ENCODE measurements at regions not wholly inside any gene's neighbourhood (a gene's known extent, or its start where the extent isn't known, plus 50 kb on each side); places are given as distances from the start of the nearest gene placed in this dataset.
A peak's percentile ranks its signal among the peaks of the same experiment; 100 is the strongest.

DNA sequence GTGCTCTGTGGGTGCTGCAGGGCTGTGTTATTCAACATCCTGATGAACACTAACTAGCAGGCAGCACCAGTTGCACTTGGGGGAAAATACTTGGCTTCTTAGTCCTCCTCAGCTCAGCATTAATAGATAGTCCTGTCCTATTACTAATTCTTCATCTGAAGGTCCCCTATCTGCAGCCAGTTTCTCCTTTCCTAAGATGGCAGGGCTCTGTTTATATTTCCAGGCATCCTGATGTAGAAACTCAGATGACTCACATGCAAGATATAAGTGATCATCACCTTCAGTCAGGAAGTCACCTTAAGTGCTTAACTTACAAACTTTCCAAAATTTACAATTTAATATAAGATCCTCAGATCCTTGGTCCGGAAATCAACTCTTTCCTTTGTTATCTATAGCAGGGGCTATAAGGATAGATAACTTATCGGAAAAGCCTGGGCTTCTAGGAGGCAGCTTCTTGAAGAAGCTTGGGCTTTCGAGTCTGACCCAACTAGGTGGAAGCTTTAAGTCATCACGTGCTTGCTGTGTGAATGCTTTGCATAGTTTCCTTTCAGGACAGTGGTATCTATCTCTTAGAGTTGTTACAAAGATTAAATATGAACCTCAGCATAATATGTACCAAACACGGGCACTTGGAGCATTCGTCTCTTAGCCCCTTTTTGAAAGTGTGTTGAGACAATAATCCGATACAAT, 181.0 kb upstream of the GRIP1 start:
- FAIRE-seq, result no peak

DNA sequence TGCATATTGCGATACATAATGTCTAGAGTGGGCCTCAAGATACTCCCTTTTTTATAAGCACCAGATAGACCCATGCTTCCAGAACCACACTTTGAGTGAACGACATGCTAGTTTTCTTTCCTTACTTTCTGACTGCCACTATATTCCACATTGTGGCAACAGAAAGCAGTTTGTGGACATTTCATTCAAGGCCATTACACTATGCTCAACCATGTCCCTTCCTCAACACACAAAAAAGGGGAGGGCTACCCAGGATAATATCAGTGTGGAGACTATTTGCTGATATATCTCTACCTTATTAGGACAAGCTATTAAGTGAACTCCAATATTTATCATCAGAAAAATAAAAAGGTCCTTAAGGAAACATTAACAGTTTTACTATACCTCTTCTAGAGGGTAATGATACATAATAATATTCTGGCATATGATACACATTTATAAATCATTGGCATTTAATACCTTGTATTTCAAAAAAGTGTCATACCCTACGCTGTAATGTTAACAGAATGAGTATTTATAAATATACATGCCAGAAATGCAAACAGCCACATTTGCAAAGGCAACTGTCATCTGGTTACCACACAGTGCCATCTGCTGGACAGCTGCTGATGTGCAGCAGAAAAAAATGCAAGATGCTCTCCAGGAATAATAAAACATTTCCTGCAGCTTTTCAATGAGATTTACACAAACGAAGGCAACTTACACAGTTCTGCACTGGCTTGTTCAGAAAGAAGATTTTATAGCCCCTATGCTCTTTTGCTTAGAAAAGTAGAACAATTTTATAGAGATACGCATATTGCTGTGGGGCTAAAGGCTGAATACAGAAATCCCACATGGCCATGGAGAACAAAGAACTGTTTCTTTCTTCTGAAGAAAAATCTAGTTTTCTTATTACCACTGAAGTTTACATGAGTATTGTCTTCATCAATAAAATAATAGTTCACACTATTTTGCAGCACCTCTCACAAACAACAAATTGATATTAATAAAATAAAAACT, 182.2 kb upstream of the GRIP1 start:
- peak; percentile 96 for FAIRE-seq

DNA sequence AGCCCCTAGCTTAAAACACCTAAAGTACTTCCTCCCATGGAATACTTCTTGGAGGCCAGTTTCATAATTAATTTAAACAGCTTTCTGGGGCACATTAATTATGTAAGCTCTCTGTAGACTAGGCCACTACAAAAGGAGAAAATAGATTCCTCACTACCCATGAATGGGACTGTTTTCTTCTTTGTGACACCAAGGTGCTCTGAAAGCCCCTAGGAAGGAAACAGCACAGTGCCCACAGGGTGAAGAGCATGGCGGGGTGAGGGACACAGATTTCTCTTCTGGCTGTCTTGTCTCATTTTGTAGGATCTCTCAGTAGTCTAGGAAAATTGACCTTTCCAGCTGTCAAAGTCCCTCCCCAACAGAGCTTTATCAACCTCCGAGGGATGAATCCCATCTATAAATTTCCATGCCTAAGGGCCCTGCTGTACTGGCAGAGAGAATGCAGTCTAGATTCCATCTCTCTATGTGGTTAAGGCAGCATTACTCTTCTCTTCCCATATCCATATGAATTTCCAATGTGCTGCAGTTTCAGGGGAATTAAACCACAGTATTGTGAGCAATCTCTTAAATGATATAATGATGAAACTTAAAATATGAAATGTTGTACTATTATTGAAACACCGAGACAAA, 183.6 kb upstream of the GRIP1 start:
- no peak for FAIRE-seq

DNA sequence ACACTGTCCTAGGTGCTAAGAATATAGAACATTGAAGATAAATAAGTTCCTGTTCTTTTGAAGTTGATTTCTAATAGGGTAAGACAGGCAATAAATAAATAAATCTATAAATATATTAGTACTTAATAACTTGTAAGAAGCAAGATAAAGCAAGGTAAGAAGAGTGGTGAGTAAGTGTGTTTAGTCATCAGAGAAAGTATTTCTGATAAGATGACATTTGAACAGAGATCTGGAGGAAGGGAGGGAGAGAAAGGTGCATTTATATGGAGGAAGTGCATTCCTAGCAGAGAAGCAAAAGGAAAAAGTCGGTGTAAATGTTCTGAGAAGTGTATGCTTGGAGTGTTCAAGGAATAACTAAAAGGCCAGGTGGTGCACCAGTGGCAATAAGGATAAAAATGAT, 184.4 kb upstream of the GRIP1 start:
- no peak for FAIRE-seq

DNA sequence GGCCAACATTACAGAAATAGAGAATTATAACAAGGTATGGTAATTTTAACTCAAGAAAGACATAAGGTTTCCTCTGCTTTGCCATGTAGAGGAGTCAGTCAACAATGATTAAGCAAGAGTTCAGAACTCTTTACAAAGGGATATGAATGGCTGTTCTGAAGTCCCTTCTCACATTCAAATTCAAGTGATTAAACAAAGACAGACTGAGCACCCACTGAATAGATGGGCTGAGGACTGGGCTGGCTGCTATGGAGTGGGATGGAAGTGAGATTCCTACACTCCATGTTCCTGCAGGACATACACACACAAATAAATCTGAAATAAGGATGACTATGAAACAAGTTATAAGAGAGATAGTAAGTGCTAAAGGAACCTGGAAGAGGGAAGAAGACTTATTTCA, 199.0 kb upstream of the GRIP1 start:
- no peak for FAIRE-seq

DNA sequence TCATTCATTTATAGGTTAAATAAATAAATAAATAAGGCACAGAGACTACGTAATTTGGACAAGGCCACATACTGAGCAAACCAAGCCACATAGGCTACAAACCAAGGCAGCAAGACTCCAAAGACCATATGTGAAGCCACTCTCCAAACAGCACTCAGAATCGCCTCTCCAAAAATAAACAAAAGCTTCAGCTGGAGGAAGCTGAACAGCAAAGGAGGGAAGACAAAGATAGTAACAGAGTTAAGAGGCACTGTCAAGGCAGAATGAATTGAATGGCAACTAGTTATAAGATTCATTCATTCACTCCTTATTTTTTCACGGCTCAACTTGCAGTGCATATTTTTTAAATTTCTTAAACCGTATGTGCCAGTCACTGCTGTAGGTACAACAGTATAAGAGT, 200.5 kb upstream of the GRIP1 start:
- FAIRE-seq, result no peak

DNA sequence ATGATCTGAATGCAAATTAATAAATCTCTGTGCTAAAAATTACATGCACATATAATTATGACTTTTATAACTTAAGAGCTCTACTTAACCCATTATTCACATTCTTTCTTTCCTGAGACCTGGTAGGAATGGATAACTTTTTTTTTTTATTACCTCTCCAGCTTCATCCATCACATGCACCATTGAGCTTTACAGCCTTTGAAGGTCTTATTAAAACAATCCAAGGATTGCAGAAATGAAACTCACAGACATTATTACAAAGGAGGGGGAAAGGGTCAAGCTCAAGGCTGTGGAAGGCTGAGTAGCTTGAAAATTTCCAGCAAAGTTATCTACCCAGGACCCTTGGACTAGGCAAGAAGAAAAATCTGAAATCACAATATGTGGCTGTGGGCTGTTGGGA, 202.5 kb upstream of the GRIP1 start:
- no peak for FAIRE-seq

DNA sequence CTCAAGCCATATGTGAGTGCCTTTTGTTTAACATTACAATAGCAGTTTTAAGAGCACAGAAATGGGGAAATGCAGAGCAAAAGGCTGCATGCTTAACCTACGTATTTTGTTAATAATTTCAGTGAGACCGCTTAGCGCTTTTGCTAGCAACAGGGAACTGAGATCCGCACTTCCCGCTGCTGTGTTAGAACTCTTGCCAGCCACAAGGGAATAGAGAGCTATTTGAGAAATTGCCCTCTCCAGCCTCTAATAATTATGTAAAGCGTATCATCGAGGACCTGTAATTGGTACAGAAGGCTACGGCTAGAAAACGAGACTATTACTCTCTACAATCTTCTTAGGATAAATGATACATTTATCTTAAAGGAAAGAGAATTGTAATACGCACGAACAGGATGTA, 205.2 kb upstream of the GRIP1 start:
- no peak for FAIRE-seq

DNA sequence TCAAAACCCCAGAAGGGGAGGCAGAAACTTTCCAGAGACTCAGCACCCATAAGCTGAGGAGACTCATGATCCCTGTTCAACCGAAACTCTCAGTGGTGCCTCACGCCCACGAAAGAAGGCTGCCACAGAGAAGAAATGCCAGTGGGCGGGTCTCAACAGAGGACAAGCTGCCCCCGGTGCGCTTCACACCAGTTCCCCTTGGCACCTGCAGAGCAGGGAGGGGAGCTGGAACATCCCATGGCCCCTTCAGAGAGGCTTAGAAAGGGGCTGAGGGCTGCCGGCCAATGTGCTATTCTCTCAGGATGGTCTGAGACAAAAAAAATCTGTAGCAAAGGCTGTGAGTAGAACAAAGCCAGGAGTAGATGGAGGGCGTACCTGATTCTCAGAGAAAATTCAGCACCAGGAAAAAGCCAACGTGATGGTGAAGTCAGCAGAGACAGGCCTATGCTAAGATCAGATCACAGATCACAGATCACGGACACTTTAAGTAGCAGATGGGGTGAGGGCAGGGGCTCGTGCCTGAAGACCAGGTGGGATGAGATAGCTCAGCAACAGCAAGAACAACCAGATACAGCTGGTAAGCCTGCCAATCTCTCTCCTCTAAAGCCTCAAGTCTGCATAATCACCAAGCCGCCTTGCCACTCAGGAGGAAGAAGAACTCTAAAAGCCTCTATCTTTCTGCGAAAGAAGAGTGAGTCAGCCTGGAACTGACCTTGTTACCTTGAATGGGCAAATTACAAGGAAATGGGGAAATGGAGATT, 206.4 kb upstream of the GRIP1 start:
- FAIRE-seq, result no peak

DNA sequence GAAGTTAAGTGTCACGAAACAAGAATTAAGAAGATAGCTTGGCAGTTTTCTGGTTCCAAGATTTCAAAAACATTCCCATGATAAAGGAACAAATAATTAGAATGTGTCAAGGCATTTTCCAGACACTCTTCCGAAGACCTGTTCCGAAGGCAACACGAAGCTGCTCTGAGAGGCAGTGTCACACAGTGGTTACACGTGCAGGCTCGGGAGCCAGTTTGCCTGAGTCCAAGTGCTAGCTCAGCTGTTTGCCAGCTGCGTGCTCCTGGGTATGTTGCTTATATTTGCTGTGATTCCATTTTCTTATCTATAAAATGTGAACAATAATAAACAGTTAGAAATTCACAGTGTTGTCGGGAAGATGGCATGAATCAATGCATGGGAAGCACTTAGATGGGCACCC, 217.9 kb upstream of the GRIP1 start:
- no peak for FAIRE-seq

DNA sequence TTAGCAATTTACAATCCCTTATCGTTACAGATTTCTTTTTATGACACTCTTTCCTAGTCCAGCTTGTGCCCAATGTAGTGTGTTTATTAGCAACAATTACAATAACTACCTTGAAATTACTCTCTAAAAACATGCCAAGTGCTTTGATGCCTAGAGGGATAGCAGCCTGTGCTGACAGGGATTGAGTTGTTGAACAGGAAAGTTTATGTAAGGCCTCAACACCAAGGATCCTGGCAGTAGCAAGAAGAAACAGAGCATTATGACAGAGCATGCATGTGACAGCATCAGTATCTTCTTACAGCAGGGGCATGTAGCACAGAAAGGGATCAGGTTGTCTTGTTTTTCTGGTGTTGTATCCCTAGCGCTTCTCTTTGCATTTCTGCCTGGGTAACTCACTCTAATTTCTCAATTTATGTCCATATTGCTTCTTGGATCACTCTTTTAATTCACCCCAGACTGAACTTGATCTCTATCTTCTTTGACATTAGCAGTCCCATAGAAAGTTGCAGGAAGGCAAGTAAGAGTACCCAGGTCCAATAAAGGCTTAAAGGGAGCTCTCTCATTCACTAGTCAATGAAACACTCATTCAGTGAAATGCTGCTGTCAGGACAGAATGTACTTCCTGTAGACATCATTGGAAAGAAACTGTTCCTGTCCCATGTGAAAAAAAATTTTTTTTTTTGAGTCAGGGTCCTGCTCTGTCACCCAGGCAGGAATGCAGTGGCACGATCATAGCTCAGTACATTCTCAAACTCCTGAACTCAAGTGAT, 220.0 kb upstream of the GRIP1 start:
- FAIRE-seq, result no peak

DNA sequence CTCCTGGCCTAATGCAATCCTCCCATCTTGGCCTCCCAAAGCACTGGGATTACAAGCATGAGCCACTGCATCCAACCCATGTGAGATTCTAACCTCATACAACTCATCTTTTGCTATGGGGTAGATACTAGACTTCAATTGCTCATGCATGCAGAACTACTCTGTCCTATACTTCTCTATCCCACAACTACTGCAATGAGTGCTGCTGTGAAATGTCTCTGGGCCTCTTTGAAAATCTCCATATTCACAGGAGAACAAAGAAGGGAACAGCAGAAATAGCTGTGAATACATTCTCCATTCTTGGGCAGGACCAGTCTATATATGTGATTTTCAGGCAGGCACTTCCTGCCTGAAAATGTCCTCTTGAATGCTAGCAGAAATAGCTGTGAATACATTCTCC, 220.7 kb upstream of the GRIP1 start:
- no peak for FAIRE-seq

DNA sequence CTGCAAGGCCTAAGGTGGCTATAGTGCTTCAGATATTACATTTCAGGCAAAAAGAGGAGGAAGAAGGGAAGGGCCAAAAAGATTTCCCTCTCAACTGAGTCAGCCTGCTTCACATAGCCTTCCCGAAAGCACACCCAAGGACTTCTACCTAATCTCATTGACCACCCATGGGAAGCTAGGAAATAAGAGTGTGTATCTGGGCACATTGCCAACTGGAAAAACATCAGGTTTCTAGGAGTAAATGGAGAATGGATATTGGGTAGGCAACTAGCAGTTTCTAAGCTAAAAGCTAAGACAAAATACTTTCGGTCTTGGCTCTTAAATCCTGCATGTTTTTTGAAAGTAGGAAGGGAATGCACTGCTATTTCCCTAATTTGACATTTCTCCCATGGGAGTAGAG, 221.7 kb upstream of the GRIP1 start:
- FAIRE-seq, result no peak

DNA sequence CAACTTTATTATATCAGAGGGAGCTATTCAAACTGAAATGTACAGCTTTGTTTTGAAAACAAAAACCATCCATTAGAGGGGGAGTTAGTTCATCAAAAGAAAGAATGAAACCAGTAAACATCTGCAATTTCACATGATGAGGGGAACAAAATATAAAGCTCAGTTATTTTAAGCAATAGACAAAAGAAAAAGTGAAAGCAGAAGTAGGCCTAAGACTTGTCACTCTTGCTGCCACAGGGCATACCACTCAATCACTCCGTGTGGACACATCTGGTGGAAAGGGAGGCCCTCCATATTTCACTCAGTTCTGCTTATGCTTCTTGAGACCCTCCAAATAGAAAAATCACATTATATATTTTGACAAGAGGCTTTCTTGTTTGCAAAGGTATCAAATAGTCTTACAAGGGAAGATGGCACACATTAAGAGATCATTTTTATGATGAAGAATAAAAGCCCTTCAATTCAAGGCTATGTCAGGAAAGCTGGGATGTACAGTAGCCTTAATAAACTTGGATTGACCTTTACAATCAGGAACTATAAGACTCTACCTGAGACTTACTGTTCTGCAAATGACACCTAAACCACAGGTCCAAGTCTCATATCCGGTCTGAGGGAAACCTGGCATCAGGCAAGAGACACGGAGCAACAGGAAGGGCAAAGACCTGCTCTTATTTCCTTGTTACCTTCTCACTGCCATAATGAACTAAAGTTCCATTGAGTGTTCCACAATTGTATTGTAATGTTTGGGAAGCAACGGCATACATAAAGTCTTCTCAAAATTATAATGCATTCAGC, 222.5 kb upstream of the GRIP1 start:
- FAIRE-seq, result no peak

DNA sequence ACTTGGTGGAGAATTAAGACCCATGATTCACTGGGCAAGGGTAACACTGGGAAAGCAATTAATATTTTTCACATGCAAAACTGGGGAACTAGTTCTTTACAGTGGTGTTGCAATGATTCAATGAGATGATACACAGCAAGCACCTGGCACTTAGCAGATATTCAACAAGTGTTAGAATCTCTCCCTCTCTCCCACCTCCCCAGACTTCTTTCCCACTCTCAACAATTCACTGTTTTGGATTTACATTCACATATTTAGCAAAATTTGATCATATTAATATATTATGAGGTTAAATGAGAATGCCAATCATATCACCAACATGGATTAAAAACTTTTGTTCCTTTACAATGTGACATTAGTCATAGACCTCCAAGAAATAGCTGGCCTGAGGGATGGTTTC, 223.1 kb upstream of the GRIP1 start:
- no peak for FAIRE-seq

DNA sequence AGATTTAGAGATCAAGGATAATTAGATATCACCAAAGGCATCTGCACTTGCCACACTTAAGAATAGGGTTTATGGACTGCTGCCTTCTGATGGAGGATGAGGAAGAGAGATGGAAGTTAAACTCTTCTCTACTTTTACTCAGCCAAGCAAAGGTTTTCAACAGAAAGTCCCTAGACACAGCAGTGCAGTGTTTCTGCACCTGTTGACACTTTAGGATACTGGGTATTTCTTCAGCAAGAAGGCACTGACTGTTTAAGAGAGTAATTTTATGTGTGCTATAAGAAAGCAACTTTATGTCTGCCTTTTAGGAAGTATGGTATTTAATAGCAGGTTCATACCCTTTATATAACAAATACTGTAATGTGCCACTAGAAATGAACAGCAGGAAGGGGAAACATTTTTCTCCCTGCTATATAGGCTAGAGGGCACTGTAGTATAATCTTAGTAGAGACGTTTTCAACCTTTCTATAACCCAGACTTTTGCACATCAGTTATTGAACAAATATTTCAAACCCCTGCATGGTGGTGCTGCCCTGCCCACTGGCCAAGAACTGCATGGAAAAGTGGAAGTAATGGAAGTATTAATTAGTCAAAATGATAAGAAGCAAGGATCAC, 225.0 kb upstream of the GRIP1 start:
- no peak for FAIRE-seq

DNA sequence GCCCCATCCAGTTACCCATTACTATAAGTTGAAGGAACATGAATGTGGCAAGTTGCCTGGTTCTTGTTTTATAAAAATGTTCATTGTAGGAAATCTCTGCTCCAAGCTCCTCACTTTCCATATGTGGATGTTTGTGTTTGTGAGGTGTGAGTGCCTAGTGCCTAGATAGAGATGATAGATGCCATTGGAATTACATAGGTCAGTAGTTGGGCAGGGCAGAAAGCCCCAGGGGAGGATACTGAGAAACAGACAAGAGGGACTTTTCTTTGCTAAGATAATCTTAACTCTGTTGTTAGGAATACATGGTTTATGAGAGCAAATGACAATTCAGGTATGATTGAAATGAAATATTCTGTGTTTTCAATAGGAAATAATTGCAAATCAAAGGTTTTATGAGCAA, 226.3 kb upstream of the GRIP1 start:
- FAIRE-seq, result no peak

DNA sequence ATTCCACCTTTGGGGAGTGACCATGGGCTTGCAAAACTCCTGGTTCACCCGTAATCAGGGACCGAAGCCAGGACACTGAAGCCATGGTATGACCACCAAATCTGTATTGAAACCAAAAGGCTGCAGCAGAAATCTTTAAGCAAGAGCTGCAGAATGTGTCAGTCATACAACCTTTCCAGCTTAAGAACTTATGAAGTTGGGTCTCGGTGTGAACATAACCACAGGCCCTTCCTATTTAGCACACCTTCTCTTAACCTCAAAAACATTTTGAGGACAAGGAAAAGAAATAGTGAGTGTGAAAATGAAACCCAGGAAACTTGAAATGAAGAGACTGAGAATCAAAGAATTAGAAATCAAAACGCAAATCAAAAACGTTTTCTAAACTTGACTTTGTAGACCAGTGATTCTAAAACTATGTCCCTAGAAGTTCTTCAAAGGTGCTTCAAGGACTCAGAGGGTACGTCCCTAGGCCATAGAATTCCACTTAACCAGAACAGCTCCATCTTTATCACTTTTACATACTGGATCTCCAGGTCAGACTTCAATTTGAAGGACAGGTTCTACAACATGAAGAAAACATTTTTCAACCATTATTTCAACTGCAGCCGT, 231.6 kb upstream of the GRIP1 start:
- no peak for FAIRE-seq

DNA sequence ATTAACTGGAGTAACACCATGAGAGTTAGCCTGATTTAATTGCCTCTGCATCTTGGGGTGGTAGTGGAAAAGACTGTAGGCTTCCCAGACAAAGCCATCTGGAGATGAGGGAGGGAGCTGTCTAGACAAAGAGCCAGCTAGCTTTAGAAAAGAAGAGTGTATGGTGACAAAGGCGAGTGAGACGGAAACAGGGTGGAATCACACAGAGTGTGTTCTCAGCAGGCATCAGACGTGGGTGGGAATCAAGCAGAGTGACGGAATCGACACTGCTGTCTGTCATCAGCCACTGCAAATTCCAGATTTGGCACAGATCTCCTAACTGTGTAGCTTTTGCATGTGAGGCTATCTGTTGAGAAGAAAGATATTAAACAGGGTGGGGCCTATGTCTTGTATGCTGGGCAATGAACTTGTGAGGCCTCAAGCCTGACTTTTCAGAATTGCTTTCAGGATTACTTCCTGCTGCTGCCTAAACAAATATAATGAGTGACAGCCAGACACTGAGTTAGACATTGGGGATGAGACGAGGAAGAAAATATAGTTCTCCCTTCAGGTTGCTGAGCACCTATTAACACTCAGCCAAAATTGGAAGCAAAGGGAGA, 236.5 kb upstream of the GRIP1 start:
- FAIRE-seq, result no peak

DNA sequence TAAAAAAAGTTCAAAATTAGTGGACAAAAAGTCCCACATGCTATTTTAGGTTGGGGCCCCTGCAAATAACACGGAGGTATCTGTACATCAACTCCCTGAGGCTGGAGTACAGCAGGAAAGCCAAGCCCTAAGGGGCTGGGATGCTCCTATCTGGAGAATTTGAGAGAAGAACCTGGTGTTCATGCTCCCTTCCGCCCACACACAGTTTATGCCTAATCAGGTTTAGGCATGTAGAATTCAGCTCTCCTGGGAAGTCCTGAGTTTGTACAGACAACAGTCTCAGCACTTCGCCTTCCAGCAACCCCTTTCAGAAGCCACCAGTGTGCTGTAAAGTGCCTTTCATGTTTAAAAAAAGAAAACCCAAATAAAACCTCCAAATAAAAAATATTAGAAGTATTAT, 237.3 kb upstream of the GRIP1 start:
- no peak for FAIRE-seq
